OCI-LY7 (cell line): ENCODE measurements at regions not wholly inside any gene's neighbourhood (a gene's known extent, or its start where the extent isn't known, plus 50 kb on each side); places are given as distances from the start of the nearest gene placed in this dataset.

Source experiments
- EZH2phosphoT487 ChIP-seq: fragments of 200-600 bp; sonication (generic); IDR thresholded peaks from 2 replicates; pipeline ENCODE4 v1.6.1; 2018; ENCODE audit warnings: low read depth, borderline replicate concordance, mild to moderate bottlenecking, mixed run types, antibody characterized with exemption, low read length, moderate library complexity, mixed read lengths
- TF ChIP-seq, protein P1 (sequence below): fragments of 200-600 bp; sonication (generic); conservative IDR thresholded peaks from 2 replicates; pipeline ENCODE4 v1.5.1; 2014; ENCODE audit warnings: mild to moderate bottlenecking, antibody characterized with exemption, low read length, moderate library complexity, mixed read lengths

GRCh38 chr11:134971381-134971780, 559.3 kb upstream of the B3GAT1 start:
- TF ChIP-seq, protein P1, sequence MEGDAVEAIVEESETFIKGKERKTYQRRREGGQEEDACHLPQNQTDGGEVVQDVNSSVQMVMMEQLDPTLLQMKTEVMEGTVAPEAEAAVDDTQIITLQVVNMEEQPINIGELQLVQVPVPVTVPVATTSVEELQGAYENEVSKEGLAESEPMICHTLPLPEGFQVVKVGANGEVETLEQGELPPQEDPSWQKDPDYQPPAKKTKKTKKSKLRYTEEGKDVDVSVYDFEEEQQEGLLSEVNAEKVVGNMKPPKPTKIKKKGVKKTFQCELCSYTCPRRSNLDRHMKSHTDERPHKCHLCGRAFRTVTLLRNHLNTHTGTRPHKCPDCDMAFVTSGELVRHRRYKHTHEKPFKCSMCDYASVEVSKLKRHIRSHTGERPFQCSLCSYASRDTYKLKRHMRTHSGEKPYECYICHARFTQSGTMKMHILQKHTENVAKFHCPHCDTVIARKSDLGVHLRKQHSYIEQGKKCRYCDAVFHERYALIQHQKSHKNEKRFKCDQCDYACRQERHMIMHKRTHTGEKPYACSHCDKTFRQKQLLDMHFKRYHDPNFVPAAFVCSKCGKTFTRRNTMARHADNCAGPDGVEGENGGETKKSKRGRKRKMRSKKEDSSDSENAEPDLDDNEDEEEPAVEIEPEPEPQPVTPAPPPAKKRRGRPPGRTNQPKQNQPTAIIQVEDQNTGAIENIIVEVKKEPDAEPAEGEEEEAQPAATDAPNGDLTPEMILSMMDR = no peak
- no peak for TF ChIP-seq EZH2phosphoT487
